A549 (cell line): ENCODE measurements at regions not wholly inside any gene's neighbourhood (a gene's known extent, or its start where the extent isn't known, plus 50 kb on each side); places are given as distances from the start of the nearest gene placed in this dataset.

Experiments
- ATAC-seq, 2 experiments: fragments of 200-7000 bp in 1 of 2; fragments of >200 bp in 1 of 2; cut with Nextera tagmentation in 1 of 2; cut with Tn5 transposase in 1 of 2; 3 replicates each; pipeline versions ENCODE4 v1.8.0 to v1.9.1; 2018 to 2020; ENCODE audit warnings: mild to moderate bottlenecking in 1 of 2, moderate library complexity in 1 of 2
- CTCF ChIA-PET: fragments of 300-600 bp; sonication (Branson Sonifier 250); formaldehyde crosslinking; extraction: SDS; loops from one replicate; lab custom pipeline; 2021; ENCODE audit warnings: antibody characterized with exemption, inconsistent platforms; lab: Yijun Ruan, JAX
- POLR2A ChIA-PET: fragments of 350-600 bp; formaldehyde crosslinking; extraction: SDS; loops from one replicate; lab custom pipeline; 2021; ENCODE audit warnings: antibody characterized with exemption, inconsistent platforms; lab: Yijun Ruan, JAX
- DNase-seq, 2 experiments: peaks; one replicate each; pipeline versions ENCODE4 v3.0.0 to v3.0.0-alpha.2; 2011 to 2016; ENCODE audit warnings: low read depth in 1 of 2, low spot score in 1 of 2
- FAIRE-seq: peaks from 2 replicates; lab custom pipeline; 2011; peaks lifted over from hg19 to GRCh38; lab: Jason Lieb, UNC
- H3K27ac ChIP-seq, 2 experiments: fragments of >200 bp; sonication (Bioruptor Twin); formaldehyde crosslinking; 3 replicates each; pipeline ENCODE4 v1.5.1; 2016 to 2017
- H3K4me1 ChIP-seq: fragments of >200 bp; sonication (Bioruptor Twin); formaldehyde crosslinking; 3 replicates; pipeline ENCODE4 v1.6.1; 2016
- H3K4me2 ChIP-seq: fragments of >200 bp; sonication (Bioruptor Twin); formaldehyde crosslinking; 3 replicates; pipeline ENCODE4 v1.6.1; 2016
- H3K4me3 ChIP-seq: fragments of >200 bp; sonication (Bioruptor Twin); formaldehyde crosslinking; 3 replicates; pipeline ENCODE4 v1.5.1; 2016
- H3K9me3 ChIP-seq: fragments of >200 bp; sonication (Bioruptor Twin); formaldehyde crosslinking; 3 replicates; pipeline ENCODE4 v1.6.1; 2016
- CTCF ChIP-seq: fragments of >200 bp; sonication (Bioruptor Twin); formaldehyde crosslinking; IDR thresholded peaks from 3 replicates; pipeline ENCODE4 v1.5.1; 2016
- E2F6 ChIP-seq: IDR thresholded peaks from 2 replicates; pipeline ENCODE4 v1.6.1; 2012; ENCODE audit warnings: low read depth, borderline replicate concordance
- ESRRA ChIP-seq: fragments of 150-350 bp; IDR thresholded peaks from 2 replicates; pipeline ENCODE4 v1.6.1; 2014; ENCODE audit warnings: mild to moderate bottlenecking, low read length, borderline replicate concordance
- FOXS1 ChIP-seq: fragments of 250-450 bp; sonication (Bioruptor Pico); IDR thresholded peaks from 2 replicates; pipeline ENCODE4 v1.5.0; 2020; ENCODE audit warnings: mild to moderate bottlenecking, moderate library complexity
- GATA3 ChIP-seq: IDR thresholded peaks from 2 replicates; pipeline ENCODE4 v1.6.1; 2012; ENCODE audit warnings: borderline replicate concordance
- HDAC2 ChIP-seq: fragments of 200-600 bp; sonication (generic); IDR thresholded peaks from 2 replicates; pipeline ENCODE4 v1.6.1; 2016
- HES2 ChIP-seq: fragments of >200 bp; sonication (Bioruptor Twin); formaldehyde crosslinking; IDR thresholded peaks from 2 replicates; pipeline ENCODE4 v1.6.1; 2016
- HEYL ChIP-seq: fragments of 250-450 bp; sonication (Bioruptor Pico); IDR thresholded peaks from 2 replicates; pipeline ENCODE4 v1.8.0; 2021; ENCODE audit warnings: mild to moderate bottlenecking, moderate library complexity
- HMGXB4 ChIP-seq: fragments of 250-450 bp; sonication (Bioruptor Pico); IDR thresholded peaks from 2 replicates; pipeline ENCODE4 v1.5.0; 2021; ENCODE audit warnings: mild to moderate bottlenecking, moderate library complexity, borderline replicate concordance
- HOXA7 ChIP-seq: fragments of 250-450 bp; sonication (Bioruptor Pico); IDR thresholded peaks from 2 replicates; pipeline ENCODE4 v1.5.0; 2020; ENCODE audit warnings: mild to moderate bottlenecking, moderate library complexity
- JUNB ChIP-seq: fragments of >200 bp; sonication (Bioruptor Twin); formaldehyde crosslinking; IDR thresholded peaks from 2 replicates; pipeline ENCODE4 v1.6.1; 2016
- MAZ ChIP-seq: fragments of 150-350 bp; IDR thresholded peaks from 2 replicates; pipeline ENCODE4 v1.6.1; 2014; ENCODE audit warnings: antibody characterized with exemption, low read depth, low read length, borderline replicate concordance
- MYC ChIP-seq: IDR thresholded peaks from 2 replicates; pipeline ENCODE4 v1.6.1; 2012; ENCODE audit warnings: mild to moderate bottlenecking, inconsistent platforms, low read length, improper control_type of control experiment, borderline replicate concordance
- PBX3 ChIP-seq: IDR thresholded peaks from 2 replicates; pipeline ENCODE4 v1.6.1; 2012
- POLR2A ChIP-seq: IDR thresholded peaks from 2 replicates; pipeline ENCODE4 v1.6.1; 2012; ENCODE audit warnings: mild to moderate bottlenecking, low read length
- POLR2AphosphoS2 ChIP-seq: conservative IDR thresholded peaks from 2 replicates; pipeline ENCODE4 v1.6.1; 2012; ENCODE audit warnings: low read length, improper control_type of control experiment, inconsistent platforms
- RARB ChIP-seq: fragments of 250-450 bp; sonication (Bioruptor Pico); IDR thresholded peaks from 2 replicates; pipeline ENCODE4 v1.8.0; 2021; ENCODE audit warnings: mild to moderate bottlenecking, moderate library complexity
- REST ChIP-seq: fragments of 200-600 bp; sonication (generic); IDR thresholded peaks from 2 replicates; pipeline ENCODE4 v1.6.1; 2016; ENCODE audit warnings: antibody characterized with exemption, mild to moderate bottlenecking, moderate library complexity
- USF2 ChIP-seq: fragments of 450-650 bp; IDR thresholded peaks from 2 replicates; pipeline ENCODE4 v1.6.1; 2014; ENCODE audit warnings: antibody characterized with exemption
- ZC3H11A ChIP-seq: fragments of 450-650 bp; IDR thresholded peaks from 2 replicates; pipeline ENCODE4 v1.6.1; 2014; ENCODE audit warnings: antibody characterized with exemption, mild to moderate bottlenecking
- WGBS: methylation state at CpG from one replicate; pipeline ENCODE4 v1.1.6; 2017; ENCODE audit errors: missing lambda C conversion rate; 5-methylcytosine and 5-hydroxymethylcytosine counted together

- H3K4me2 ChIP-seq, result no peak overlapping the region
- DNase-seq (no peak), FAIRE-seq (no peak), ATAC-seq (no peak)
- H3K27ac ChIP-seq, result no peak overlapping the region
- 29% methylated on average over 12 of the region's 18 CpGs for WGBS
- H3K9me3 ChIP-seq, result no peaks in the 10 kb centered on the region
- H3K4me1 ChIP-seq, result no peaks in the 10 kb centered on the region
- TF ChIP-seq PBX3 (no peak), HDAC2 (no peak), MAZ (no peak), GATA3 (no peak), HMGXB4 (CRISPR knock-in tag) (no peak), POLR2AphosphoS2 (no peak), JUNB (no peak), FOXS1 (CRISPR knock-in tag) (no peak), POLR2A (no peak), REST (no peak)
- TF ChIP-seq, all 56 proteins: peak for 0
- POLR2A ChIA-PET, result no interaction called here
- CTCF ChIA-PET, result no interaction called here
- H3K4me3 ChIP-seq, result no peak overlapping the region
These were observed 190.9 kb upstream of the CXCL12 start for GRCh38 chr10:44575601-44576380.

- FAIRE-seq (no peak), ATAC-seq (no peak), DNase-seq (no peak)
- Histone ChIP-seq H3K4me2 (no peak overlapping the region), H3K4me1 (no peaks in the 10 kb centered on the region), H3K27ac (no peak overlapping the region), H3K4me3 (no peak overlapping the region), H3K9me3 (no peaks in the 10 kb centered on the region)
- CTCF ChIA-PET, result no interaction called here
- 15% methylated on average over 5 of the region's 6 CpGs for WGBS
- POLR2A ChIA-PET, result no interaction called here
- no peak for TF ChIP-seq ZC3H11A
- TF ChIP-seq CTCF, result no peak
- TF ChIP-seq RARB (CRISPR knock-in tag), result no peak
- no peak for TF ChIP-seq USF2
- TF ChIP-seq E2F6, result no peak
- TF ChIP-seq HEYL (CRISPR knock-in tag), result no peak
- no peak for TF ChIP-seq GATA3
- no peak for TF ChIP-seq MYC
- no peak for TF ChIP-seq ESRRA
- no peak for TF ChIP-seq HES2
- no peak for TF ChIP-seq FOXS1 (CRISPR knock-in tag)
- no peak for TF ChIP-seq HOXA7 (CRISPR knock-in tag)
These were observed 191.8 kb upstream of the CXCL12 start for GRCh38 chr10:44576702-44577191.
